Ovary (tissue), 7 donors: ENCODE measurements at regions not wholly inside any gene's neighbourhood (a gene's known extent, or its start where the extent isn't known, plus 50 kb on each side); places are given as distances from the start of the nearest gene placed in this dataset.
A peak's percentile ranks its signal among the peaks of the same experiment; 100 is the strongest.

ENCODE experiments used
- DNase-seq, 5 donors: peaks; one replicate each; pipeline ENCODE4 v3.0.0-alpha.2; 2019 to 2020
- H3K27ac ChIP-seq, 2 donors: fragments of 200-600 bp; one replicate each; pipeline versions ENCODE4 v1.5.1 to v1.8.0; 2019 to 2022
- H3K27me3 ChIP-seq: fragments of 200-600 bp; one replicate; pipeline ENCODE4 v1.8.0; 2022
- H3K36me3 ChIP-seq: fragments of 200-600 bp; sonication (generic); one replicate; pipeline ENCODE4 v1.5.1; 2019
- H3K4me1 ChIP-seq: one replicate; pipeline ENCODE4 v1.8.1; 2013; ENCODE audit warnings: mild to moderate bottlenecking, moderate library complexity; ENCODE audit not compliant: insufficient read depth
- H3K4me3 ChIP-seq: fragments of 200-600 bp; sonication (generic); one replicate; pipeline ENCODE4 v1.5.1; 2017
- H3K9me3 ChIP-seq, 2 donors: fragments of 200-600 bp in 1 of 2; sonication (generic) in 1 of 2; one replicate each; pipeline versions ENCODE4 v1.5.1 to v1.8.1; 2013 to 2019; ENCODE audit warnings: mild to moderate bottlenecking in 1 of 2, moderate library complexity in 1 of 2
- EP300 ChIP-seq: sonication (generic); formaldehyde crosslinking; IDR thresholded peaks from one replicate; pipeline ENCODE4 v1.6.1; 2017; ENCODE audit warnings: antibody characterized with exemption
- POLR2A ChIP-seq: fragments of 450-650 bp; IDR thresholded peaks from one replicate; pipeline ENCODE4 v1.6.1; 2017; ENCODE audit warnings: antibody characterized with exemption, mild to moderate bottlenecking, moderate library complexity
- WGBS, 3 donors: extraction: QIAGEN DNeasy Blood & Tissue Kit in 1 of 3; methylation state at CpG; one replicate each; pipeline versions ENCODE4 v1.1.5 to v1.1.7; 2013 to 2017; 5-methylcytosine and 5-hydroxymethylcytosine counted together
- intact Hi-C, 4 donors: fragments of 100-400 bp; cut with DNase I; formaldehyde crosslinking; loops; one replicate each; pipeline versions ENCODE4 v1.11.0 to v1.15.1; 2022 to 2023
- TF ChIP-seq, protein P1 (sequence below), 3 donors: fragments of 450-650 bp in 2 of 3; fragments of 200-600 bp in 1 of 3; IDR thresholded peaks; one replicate each; pipeline versions ENCODE4 v1.5.1 to v1.8.0; 2016 to 2022; ENCODE audit warnings: antibody characterized with exemption in 3 of 3, mild to moderate bottlenecking in 1 of 3
- donor health status: DM: no; HTN: no; CAD: no; lungs with moderate emphysema.
- donor health status: DM: no; HTN: no; CAD: no.
- donor health status: Bipolar disorder and iron deficiency.
- donor health status: DM: no; HTN: no; CAD: no.
- donor health status: DM: yes; HTN: yes; CAD: no.

DNA sequence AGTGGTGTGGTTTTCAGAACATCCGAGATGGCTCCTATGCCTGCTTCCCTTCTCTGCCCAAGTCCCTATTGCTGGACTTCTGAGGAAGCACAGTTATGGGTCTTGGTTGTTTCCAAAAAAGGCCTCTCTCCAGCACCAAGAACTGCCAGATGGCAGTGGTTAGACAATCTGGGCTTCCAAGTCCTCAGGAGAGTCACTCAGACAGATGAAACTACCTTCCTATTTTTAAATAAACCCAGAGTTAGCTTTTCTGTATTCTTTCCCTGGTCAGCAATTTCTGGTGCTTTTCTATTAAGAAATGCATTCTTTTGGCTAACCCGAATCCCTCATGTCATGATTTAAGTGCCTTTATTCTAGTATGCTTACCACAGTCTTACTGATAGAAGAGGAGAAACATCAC is 245.9 kb downstream of the PRDM2 start:
- no peak for DNase-seq
- Histone ChIP-seq H3K27ac (no peak overlapping the region), H3K27me3 (no peaks in the 10 kb centered on the region), H3K4me3 (no peak overlapping the region), H3K4me1 (peaks cover 11% of the 10 kb centered on the region), H3K36me3 (no peaks in the 10 kb centered on the region), H3K9me3 (no peaks in the 10 kb centered on the region)
- TF ChIP-seq POLR2A (no peak), EP300 (no peak)
- TF ChIP-seq, protein P1, sequence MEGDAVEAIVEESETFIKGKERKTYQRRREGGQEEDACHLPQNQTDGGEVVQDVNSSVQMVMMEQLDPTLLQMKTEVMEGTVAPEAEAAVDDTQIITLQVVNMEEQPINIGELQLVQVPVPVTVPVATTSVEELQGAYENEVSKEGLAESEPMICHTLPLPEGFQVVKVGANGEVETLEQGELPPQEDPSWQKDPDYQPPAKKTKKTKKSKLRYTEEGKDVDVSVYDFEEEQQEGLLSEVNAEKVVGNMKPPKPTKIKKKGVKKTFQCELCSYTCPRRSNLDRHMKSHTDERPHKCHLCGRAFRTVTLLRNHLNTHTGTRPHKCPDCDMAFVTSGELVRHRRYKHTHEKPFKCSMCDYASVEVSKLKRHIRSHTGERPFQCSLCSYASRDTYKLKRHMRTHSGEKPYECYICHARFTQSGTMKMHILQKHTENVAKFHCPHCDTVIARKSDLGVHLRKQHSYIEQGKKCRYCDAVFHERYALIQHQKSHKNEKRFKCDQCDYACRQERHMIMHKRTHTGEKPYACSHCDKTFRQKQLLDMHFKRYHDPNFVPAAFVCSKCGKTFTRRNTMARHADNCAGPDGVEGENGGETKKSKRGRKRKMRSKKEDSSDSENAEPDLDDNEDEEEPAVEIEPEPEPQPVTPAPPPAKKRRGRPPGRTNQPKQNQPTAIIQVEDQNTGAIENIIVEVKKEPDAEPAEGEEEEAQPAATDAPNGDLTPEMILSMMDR (IDR thresholded peaks at IDR 0.05): no peak
- WGBS, 3 donors: 49 to 64% (median 54%) methylated on average over 2 of the region's 2 CpGs
- intact Hi-C loops: loop anchor here in 1 of 4 donors (5.0 kb wide), 1 partner anchor 54 kb away; no protein-coding TSS in a partner anchor

DNA sequence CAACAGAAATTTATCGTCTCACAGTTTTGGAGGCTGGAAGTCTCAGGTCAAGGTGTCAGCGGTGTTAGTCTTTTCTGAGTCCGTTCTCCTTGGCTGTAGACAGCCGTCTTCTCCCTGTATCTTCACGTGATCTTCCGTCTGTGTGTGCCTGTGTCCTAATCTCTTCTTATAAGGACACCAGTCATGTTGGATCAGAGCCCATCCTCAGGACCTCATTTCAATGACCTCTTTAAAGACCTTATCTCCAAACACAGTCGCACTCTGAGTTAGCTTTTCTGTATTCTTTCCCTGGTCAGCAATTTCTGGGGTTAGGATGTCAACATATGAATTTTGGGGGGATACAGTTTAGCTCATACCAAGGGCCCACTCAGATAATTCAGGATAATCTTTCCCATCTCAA is 247.7 kb downstream of the PRDM2 start:
- WGBS, 3 donors: 96 to 97% (median 96%) methylated on average over 7 of the region's 7 CpGs
- Histone ChIP-seq H3K9me3 (no peaks in the 10 kb centered on the region), H3K4me3 (no peak overlapping the region), H3K27ac (peak overlapping the region; percentile 58 to 70), H3K27me3 (no peaks in the 10 kb centered on the region), H3K36me3 (no peaks in the 10 kb centered on the region), H3K4me1 (peaks cover 11% of the 10 kb centered on the region)
- intact Hi-C loops: loop anchor here in 1 of 4 donors (5.0 kb wide), 1 partner anchor 55 kb away; no protein-coding TSS in a partner anchor
- no peak for DNase-seq
- TF ChIP-seq, protein P1 (IDR thresholded peaks at IDR 0.05): no peak

DNA sequence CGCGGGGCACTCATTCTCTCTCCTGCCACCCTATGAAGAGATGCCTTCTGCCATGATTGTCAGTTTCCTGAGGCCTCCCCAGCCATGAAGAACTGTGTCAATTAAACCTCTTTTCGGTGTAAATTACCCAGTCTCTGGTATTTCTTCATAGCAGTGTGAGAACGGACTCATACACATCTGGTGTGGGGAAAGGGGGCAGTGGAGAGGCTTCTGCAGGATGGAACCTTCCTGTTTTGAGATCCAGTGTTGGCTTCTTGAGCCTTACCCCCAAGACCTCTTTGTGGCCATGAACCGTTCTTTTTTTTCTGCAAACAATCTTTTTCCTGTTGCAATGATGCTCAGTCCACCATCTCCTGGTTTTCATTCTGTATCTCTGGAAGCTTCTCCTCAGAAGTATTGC is 248.4 kb downstream of the PRDM2 start:
- Histone ChIP-seq H3K36me3 (no peaks in the 10 kb centered on the region), H3K9me3 (no peaks in the 10 kb centered on the region), H3K4me3 (no peak overlapping the region), H3K4me1 (peaks cover 11% of the 10 kb centered on the region), H3K27me3 (no peaks in the 10 kb centered on the region), H3K27ac (peak overlapping the region; percentile 6 to 70)
- TF ChIP-seq EP300 (no peak), POLR2A (peak; percentile 13)
- WGBS, 3 donors: 40 to 64% (median 53%) methylated on average over 5 of the region's 5 CpGs
- intact Hi-C loops: loop anchor here in 1 of 4 donors (5.0 kb wide), 1 partner anchor 56 kb away; no protein-coding TSS in a partner anchor
- peak in 2 of 5 donors; percentile 36 to 61 for DNase-seq

DNA sequence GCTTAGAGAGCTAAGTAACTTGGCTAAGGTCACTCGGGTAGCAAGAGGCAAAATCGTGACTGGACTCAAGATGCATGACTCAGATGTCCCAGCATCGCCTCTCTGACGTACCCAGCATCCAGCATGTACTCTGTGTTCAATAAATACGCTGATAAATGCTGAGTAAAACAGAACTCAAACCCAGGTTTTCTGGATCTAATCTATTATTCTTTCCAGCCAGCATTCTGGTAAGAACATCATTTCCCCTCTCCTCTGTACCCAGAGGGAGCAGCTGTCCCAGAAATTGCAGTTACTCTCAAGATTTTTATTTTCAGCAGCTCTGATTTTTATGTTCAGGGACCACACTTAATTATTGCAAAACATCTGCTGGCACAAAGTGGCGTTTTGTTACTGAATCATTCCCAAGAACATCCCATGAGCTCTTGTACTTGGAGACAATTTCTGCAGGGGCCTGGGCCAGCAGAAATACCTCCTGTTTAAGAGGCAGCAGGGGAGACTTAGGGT is 249.0 kb downstream of the PRDM2 start:
- DNase-seq: peak; percentile 54 to 83 (median 73)
- no peaks in the 10 kb centered on the region for H3K9me3 ChIP-seq
- WGBS, 3 donors: 7 to 22% (median 8%) methylated on average over 6 of the region's 6 CpGs
- no peak overlapping the region for H3K4me3 ChIP-seq
- no peaks in the 10 kb centered on the region for H3K27me3 ChIP-seq
- intact Hi-C loops: loop anchor here in 1 of 4 donors (5.0 kb wide), 1 partner anchor 57 kb away; no protein-coding TSS in a partner anchor
- TF ChIP-seq POLR2A (no peak), EP300 (peak; percentile 75)
- H3K4me1 ChIP-seq: peaks cover 11% of the 10 kb centered on the region
- no peaks in the 10 kb centered on the region for H3K36me3 ChIP-seq
- peak overlapping the region; percentile 70 to 92 for H3K27ac ChIP-seq

DNA sequence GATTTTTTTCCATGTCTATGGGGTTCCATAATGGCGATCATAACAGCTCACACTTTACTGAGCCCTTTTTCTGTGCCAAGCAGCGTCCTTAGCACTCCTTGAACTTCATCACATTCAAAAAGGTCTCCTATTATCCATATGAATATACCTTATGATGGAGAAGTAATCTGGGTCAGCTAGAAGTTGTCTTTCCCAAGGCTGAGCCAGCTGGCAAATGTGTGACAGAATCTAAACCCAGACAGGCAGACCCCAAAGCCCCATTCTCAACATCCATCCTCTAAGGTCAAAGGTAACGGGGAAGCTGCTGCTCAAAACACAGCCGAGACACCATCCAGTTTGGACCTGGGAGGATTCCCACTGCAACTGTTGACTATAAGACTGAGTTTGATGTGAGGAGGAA is 249.6 kb downstream of the PRDM2 start:
- WGBS, 3 donors: 78 to 85% (median 80%) methylated on average over 4 of the region's 4 CpGs
- intact Hi-C loops: loop anchor here in 1 of 4 donors (5.0 kb wide), 1 partner anchor 57 kb away; no protein-coding TSS in a partner anchor
- no peak for DNase-seq
- no peaks in the 10 kb centered on the region for H3K9me3 ChIP-seq
- H3K36me3 ChIP-seq: no peaks in the 10 kb centered on the region
- peak overlapping the region; percentile 70 to 92 for H3K27ac ChIP-seq
- peaks cover 11% of the 10 kb centered on the region for H3K4me1 ChIP-seq
- no peak overlapping the region for H3K4me3 ChIP-seq
- no peak for TF ChIP-seq EP300
- TF ChIP-seq, protein P1 (IDR thresholded peaks at IDR 0.05): no peak
- TF ChIP-seq POLR2A: no peak
- H3K27me3 ChIP-seq: no peaks in the 10 kb centered on the region
